22Rv1 (cell line): ENCODE measurements at regions not wholly inside any gene's neighbourhood (a gene's known extent, or its start where the extent isn't known, plus 50 kb on each side); places are given as distances from the start of the nearest gene placed in this dataset.

ENCODE experiments used
- ZFX ChIP-seq: fragments of 450-650 bp; IDR thresholded peaks from 2 replicates; pipeline ENCODE4 v1.6.1; 2017; ENCODE audit warnings: antibody characterized with exemption, borderline replicate concordance
- TF ChIP-seq, protein P1 (sequence below): fragments of 450-650 bp; IDR thresholded peaks from 2 replicates; pipeline ENCODE4 v1.5.1; 2017; ENCODE audit warnings: mild to moderate bottlenecking

DNA sequence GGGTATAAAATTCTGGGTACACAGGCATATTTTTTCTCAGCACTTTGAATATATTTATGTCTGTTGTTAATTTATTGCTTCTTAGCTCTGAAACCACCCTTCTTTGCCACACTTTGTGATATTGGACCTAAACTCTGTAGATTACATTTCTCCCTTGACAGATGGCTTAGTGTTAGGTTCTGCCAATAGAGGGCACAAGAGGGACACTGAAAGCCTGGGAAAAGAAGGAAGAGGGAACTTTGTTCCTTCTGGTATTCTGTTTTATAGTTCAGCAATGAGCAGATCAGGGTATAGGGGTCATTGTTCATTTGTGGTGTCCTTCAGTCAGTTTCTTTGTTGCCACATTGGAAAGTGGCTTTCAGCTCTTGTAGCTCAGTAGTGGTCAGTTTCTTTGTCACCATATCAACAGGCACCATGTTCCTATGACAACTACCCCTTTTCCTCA lies 423.5 kb upstream of the PROX1 start:
- TF ChIP-seq, protein P1, sequence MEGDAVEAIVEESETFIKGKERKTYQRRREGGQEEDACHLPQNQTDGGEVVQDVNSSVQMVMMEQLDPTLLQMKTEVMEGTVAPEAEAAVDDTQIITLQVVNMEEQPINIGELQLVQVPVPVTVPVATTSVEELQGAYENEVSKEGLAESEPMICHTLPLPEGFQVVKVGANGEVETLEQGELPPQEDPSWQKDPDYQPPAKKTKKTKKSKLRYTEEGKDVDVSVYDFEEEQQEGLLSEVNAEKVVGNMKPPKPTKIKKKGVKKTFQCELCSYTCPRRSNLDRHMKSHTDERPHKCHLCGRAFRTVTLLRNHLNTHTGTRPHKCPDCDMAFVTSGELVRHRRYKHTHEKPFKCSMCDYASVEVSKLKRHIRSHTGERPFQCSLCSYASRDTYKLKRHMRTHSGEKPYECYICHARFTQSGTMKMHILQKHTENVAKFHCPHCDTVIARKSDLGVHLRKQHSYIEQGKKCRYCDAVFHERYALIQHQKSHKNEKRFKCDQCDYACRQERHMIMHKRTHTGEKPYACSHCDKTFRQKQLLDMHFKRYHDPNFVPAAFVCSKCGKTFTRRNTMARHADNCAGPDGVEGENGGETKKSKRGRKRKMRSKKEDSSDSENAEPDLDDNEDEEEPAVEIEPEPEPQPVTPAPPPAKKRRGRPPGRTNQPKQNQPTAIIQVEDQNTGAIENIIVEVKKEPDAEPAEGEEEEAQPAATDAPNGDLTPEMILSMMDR, result peak; percentile 71
- no peak for TF ChIP-seq ZFX
